ENCODE measurements at regions not wholly inside any gene's neighbourhood (a gene's known extent, or its start where the extent isn't known, plus 50 kb on each side); places are given as distances from the start of the nearest gene placed in this dataset.

GRCh38 chr7:46220066-46220630 lies 299.1 kb upstream of the IGFBP3 start:
- Mint-ChIP-seq H3K27ac (ENCODE audit: unreplicated experiment) (no peak overlapping the region), H3K36me3 (ENCODE audit: unreplicated experiment) (no peaks in the 10 kb centered on the region), H3K4me1 (ENCODE audit: unreplicated experiment) (peaks cover 9% of the 10 kb centered on the region), H3K27me3 (ENCODE audit: unreplicated experiment) (no peaks in the 10 kb centered on the region), H3K4me3 (ENCODE audit: unreplicated experiment) (no peak overlapping the region), H3K9me3 (ENCODE audit: unreplicated experiment) (no peaks in the 10 kb centered on the region)
- no peak for DNase-seq (ENCODE audit: extremely low spot score, unreplicated experiment)
- TF ChIP-seq CTCF (IDR thresholded peaks at IDR 0.05) = no peak

- TF ChIP-seq CTCF (IDR thresholded peaks at IDR 0.05) = no peak
- no peak for DNase-seq (ENCODE audit: extremely low spot score, unreplicated experiment)
- no peak overlapping the region for H3K4me3 Mint-ChIP-seq (ENCODE audit: unreplicated experiment)
- no peak overlapping the region for H3K27ac Mint-ChIP-seq (ENCODE audit: unreplicated experiment)
- no peaks in the 10 kb centered on the region for H3K36me3 Mint-ChIP-seq (ENCODE audit: unreplicated experiment)
- H3K27me3 Mint-ChIP-seq (ENCODE audit: unreplicated experiment) = no peaks in the 10 kb centered on the region
- H3K4me1 Mint-ChIP-seq (ENCODE audit: unreplicated experiment) = peaks cover 3% of the 10 kb centered on the region
- no peaks in the 10 kb centered on the region for H3K9me3 Mint-ChIP-seq (ENCODE audit: unreplicated experiment)
These were observed 297.6 kb upstream of the IGFBP3 start for GRCh38 chr7:46218461-46219200.

- no peaks in the 10 kb centered on the region for H3K27me3 Mint-ChIP-seq (ENCODE audit: unreplicated experiment)
- no peak overlapping the region for H3K4me3 Mint-ChIP-seq (ENCODE audit: unreplicated experiment)
- no peak for TF ChIP-seq CTCF (IDR thresholded peaks at IDR 0.05)
- H3K9me3 Mint-ChIP-seq (ENCODE audit: unreplicated experiment) = no peaks in the 10 kb centered on the region
- H3K4me1 Mint-ChIP-seq (ENCODE audit: unreplicated experiment) = peaks cover 5% of the 10 kb centered on the region
- no peak for DNase-seq (ENCODE audit: extremely low spot score, unreplicated experiment)
- H3K27ac Mint-ChIP-seq (ENCODE audit: unreplicated experiment) = no peak overlapping the region
- H3K36me3 Mint-ChIP-seq (ENCODE audit: unreplicated experiment) = no peaks in the 10 kb centered on the region
These were observed 295.0 kb upstream of the IGFBP3 start for GRCh38 chr7:46215987-46216567.

GRCh38 chr7:46214526-46214925 lies 293.5 kb upstream of the IGFBP3 start:
- Mint-ChIP-seq H3K4me3 (ENCODE audit: unreplicated experiment) (no peak overlapping the region), H3K36me3 (ENCODE audit: unreplicated experiment) (no peaks in the 10 kb centered on the region), H3K9me3 (ENCODE audit: unreplicated experiment) (no peaks in the 10 kb centered on the region), H3K27me3 (ENCODE audit: unreplicated experiment) (no peaks in the 10 kb centered on the region), H3K4me1 (ENCODE audit: unreplicated experiment) (peaks cover 15% of the 10 kb centered on the region), H3K27ac (ENCODE audit: unreplicated experiment) (no peak overlapping the region)
- DNase-seq (ENCODE audit: extremely low spot score, unreplicated experiment) = no peak
- TF ChIP-seq CTCF (IDR thresholded peaks at IDR 0.05) = no peak

- H3K27me3 Mint-ChIP-seq (ENCODE audit: unreplicated experiment) = no peaks in the 10 kb centered on the region
- no peak overlapping the region for H3K4me3 Mint-ChIP-seq (ENCODE audit: unreplicated experiment)
- no peak for DNase-seq (ENCODE audit: extremely low spot score, unreplicated experiment)
- no peak for TF ChIP-seq CTCF (IDR thresholded peaks at IDR 0.05)
- no peak overlapping the region for H3K27ac Mint-ChIP-seq (ENCODE audit: unreplicated experiment)
- H3K9me3 Mint-ChIP-seq (ENCODE audit: unreplicated experiment) = no peaks in the 10 kb centered on the region
- H3K4me1 Mint-ChIP-seq (ENCODE audit: unreplicated experiment) = peaks cover 14% of the 10 kb centered on the region
- H3K36me3 Mint-ChIP-seq (ENCODE audit: unreplicated experiment) = no peaks in the 10 kb centered on the region
These were observed 292.1 kb upstream of the IGFBP3 start for GRCh38 chr7:46213154-46213537.
